Activated T-helper 1 cell treated with anti-CD3 and anti-CD28 coated beads, Interleukin-12 subunit alpha, Interleukin-12 subunit beta, Interleukin-2, Interleukin-4 antibody, amounts not matched to agents 30 ng/mL and 10 ng/mL and 1 ng/mL, durations not matched to agents 14 hours and 24 hours and 36 hours (primary cell): ENCODE measurements at regions not wholly inside any gene's neighbourhood (a gene's known extent, or its start where the extent isn't known, plus 50 kb on each side); places are given as distances from the start of the nearest gene placed in this dataset.

ENCODE experiments used
- DNase-seq: peaks from one replicate; pipeline ENCODE4 v3.0.0; 2021; ENCODE audit warnings: low spot score
- H3K27ac Mint-ChIP-seq: one replicate; pipeline ENCODE4 v1.8.0; 2021; ENCODE audit warnings: mild to moderate bottlenecking, mixed read lengths
- H3K27me3 Mint-ChIP-seq: one replicate; pipeline ENCODE4 v1.8.0; 2022; ENCODE audit warnings: mild to moderate bottlenecking, moderate library complexity, mixed read lengths; ENCODE audit not compliant: insufficient read depth
- H3K36me3 Mint-ChIP-seq: one replicate; pipeline ENCODE4 v1.8.0; 2021; ENCODE audit warnings: low read depth, mixed read lengths
- H3K4me1 Mint-ChIP-seq: one replicate; pipeline ENCODE4 v1.8.0; 2021; ENCODE audit warnings: low read depth, mixed read lengths
- H3K4me3 Mint-ChIP-seq: one replicate; pipeline ENCODE4 v1.8.0; 2021; ENCODE audit warnings: mild to moderate bottlenecking, moderate library complexity, mixed read lengths
- H3K9me3 Mint-ChIP-seq: one replicate; pipeline ENCODE4 v1.8.0; 2021; ENCODE audit warnings: mixed read lengths
- intact Hi-C: fragments of 100-400 bp; cut with micrococcal nuclease; formaldehyde crosslinking; loops from one replicate; pipeline ENCODE4 v1.15.1; 2024

- intact Hi-C loops: no loop called here
- Mint-ChIP-seq H3K27me3 (no peaks in the 10 kb centered on the region), H3K9me3 (no peaks in the 10 kb centered on the region), H3K36me3 (no peaks in the 10 kb centered on the region), H3K27ac (no peak overlapping the region), H3K4me1 (no peaks in the 10 kb centered on the region), H3K4me3 (no peak overlapping the region)
- DNase-seq: no peak
These were observed 387.7 kb downstream of the FAT4 start for GRCh38 chr4:125702406-125702805.

GRCh38 chr4:125703443-125703842 lies 388.7 kb downstream of the FAT4 start:
- Mint-ChIP-seq H3K27me3 (no peaks in the 10 kb centered on the region), H3K4me3 (no peak overlapping the region), H3K4me1 (no peaks in the 10 kb centered on the region), H3K9me3 (no peaks in the 10 kb centered on the region), H3K36me3 (no peaks in the 10 kb centered on the region), H3K27ac (no peak overlapping the region)
- DNase-seq: no peak
- intact Hi-C loops: no loop called here

GRCh38 chr4:125704726-125705125 lies 390.0 kb downstream of the FAT4 start:
- intact Hi-C loops: no loop called here
- Mint-ChIP-seq H3K27ac (no peak overlapping the region), H3K27me3 (no peaks in the 10 kb centered on the region), H3K4me1 (no peaks in the 10 kb centered on the region), H3K4me3 (no peak overlapping the region), H3K36me3 (no peaks in the 10 kb centered on the region), H3K9me3 (no peaks in the 10 kb centered on the region)
- no peak for DNase-seq

GRCh38 chr4:125705681-125706080 lies 390.9 kb downstream of the FAT4 start:
- Mint-ChIP-seq H3K27ac (no peak overlapping the region), H3K36me3 (no peaks in the 10 kb centered on the region), H3K4me1 (no peaks in the 10 kb centered on the region), H3K4me3 (no peak overlapping the region), H3K27me3 (no peaks in the 10 kb centered on the region), H3K9me3 (no peaks in the 10 kb centered on the region)
- intact Hi-C loops: no loop called here
- DNase-seq: no peak

GRCh38 chr4:125707397-125707796 lies 392.6 kb downstream of the FAT4 start:
- H3K27me3 Mint-ChIP-seq: no peaks in the 10 kb centered on the region
- intact Hi-C loops: no loop called here
- no peak for DNase-seq
- no peaks in the 10 kb centered on the region for H3K36me3 Mint-ChIP-seq
- H3K9me3 Mint-ChIP-seq: no peaks in the 10 kb centered on the region
- no peak overlapping the region for H3K27ac Mint-ChIP-seq
- H3K4me1 Mint-ChIP-seq: no peaks in the 10 kb centered on the region
- H3K4me3 Mint-ChIP-seq: no peak overlapping the region

GRCh38 chr4:125710766-125711165 lies 396.0 kb downstream of the FAT4 start:
- Mint-ChIP-seq H3K27me3 (no peaks in the 10 kb centered on the region), H3K9me3 (no peaks in the 10 kb centered on the region), H3K36me3 (no peaks in the 10 kb centered on the region), H3K4me1 (no peaks in the 10 kb centered on the region), H3K27ac (no peak overlapping the region), H3K4me3 (no peak overlapping the region)
- no peak for DNase-seq
- intact Hi-C loops: no loop called here

- intact Hi-C loops: no loop called here
- no peaks in the 10 kb centered on the region for H3K27me3 Mint-ChIP-seq
These were observed 399.3 kb downstream of the FAT4 start for GRCh38 chr4:125714049-125714448.

GRCh38 chr4:125714845-125715244 lies 400.1 kb downstream of the FAT4 start:
- intact Hi-C loops: no loop called here
- H3K9me3 Mint-ChIP-seq: no peaks in the 10 kb centered on the region
- no peak overlapping the region for H3K27ac Mint-ChIP-seq
- no peaks in the 10 kb centered on the region for H3K36me3 Mint-ChIP-seq
- H3K27me3 Mint-ChIP-seq: no peaks in the 10 kb centered on the region
- H3K4me3 Mint-ChIP-seq: no peak overlapping the region
- no peak for DNase-seq
- no peaks in the 10 kb centered on the region for H3K4me1 Mint-ChIP-seq

More at GRCh38 chr4:125714049-125714448, 399.3 kb downstream of the FAT4 start:
- no peak overlapping the region for H3K27ac Mint-ChIP-seq
- H3K4me3 Mint-ChIP-seq: no peak overlapping the region
- H3K36me3 Mint-ChIP-seq: no peaks in the 10 kb centered on the region
- DNase-seq: no peak
- no peaks in the 10 kb centered on the region for H3K9me3 Mint-ChIP-seq
- H3K4me1 Mint-ChIP-seq: no peaks in the 10 kb centered on the region

- DNase-seq: no peak
- Mint-ChIP-seq H3K27me3 (no peaks in the 10 kb centered on the region), H3K27ac (no peak overlapping the region), H3K4me1 (no peaks in the 10 kb centered on the region), H3K9me3 (no peaks in the 10 kb centered on the region), H3K4me3 (no peak overlapping the region), H3K36me3 (no peaks in the 10 kb centered on the region)
- intact Hi-C loops: no loop called here
These were observed 405.2 kb downstream of the FAT4 start for GRCh38 chr4:125719987-125720386.

GRCh38 chr4:125722009-125722408 lies 407.3 kb downstream of the FAT4 start:
- Mint-ChIP-seq H3K9me3 (no peaks in the 10 kb centered on the region), H3K27me3 (no peaks in the 10 kb centered on the region), H3K36me3 (no peaks in the 10 kb centered on the region), H3K4me3 (no peak overlapping the region), H3K27ac (no peak overlapping the region), H3K4me1 (no peaks in the 10 kb centered on the region)
- intact Hi-C loops: no loop called here
- no peak for DNase-seq

- intact Hi-C loops: no loop called here
- H3K27me3 Mint-ChIP-seq: no peaks in the 10 kb centered on the region
- no peak for DNase-seq
- H3K4me3 Mint-ChIP-seq: no peak overlapping the region
- no peaks in the 10 kb centered on the region for H3K4me1 Mint-ChIP-seq
- no peaks in the 10 kb centered on the region for H3K9me3 Mint-ChIP-seq
- H3K27ac Mint-ChIP-seq: no peak overlapping the region
- H3K36me3 Mint-ChIP-seq: no peaks in the 10 kb centered on the region
These were observed 411.3 kb downstream of the FAT4 start for GRCh38 chr4:125725957-125726525.

GRCh38 chr4:125727931-125728330 lies 413.2 kb downstream of the FAT4 start:
- Mint-ChIP-seq H3K9me3 (no peaks in the 10 kb centered on the region), H3K4me3 (no peak overlapping the region), H3K27ac (no peak overlapping the region), H3K4me1 (no peaks in the 10 kb centered on the region), H3K27me3 (no peaks in the 10 kb centered on the region), H3K36me3 (no peaks in the 10 kb centered on the region)
- DNase-seq: no peak
- intact Hi-C loops: no loop called here

- H3K27me3 Mint-ChIP-seq: no peaks in the 10 kb centered on the region
- intact Hi-C loops: no loop called here
These were observed 413.8 kb downstream of the FAT4 start for GRCh38 chr4:125728568-125728967.

GRCh38 chr4:125729171-125729570 lies 414.4 kb downstream of the FAT4 start:
- H3K27me3 Mint-ChIP-seq: no peaks in the 10 kb centered on the region
- H3K36me3 Mint-ChIP-seq: no peaks in the 10 kb centered on the region
- DNase-seq: no peak
- intact Hi-C loops: no loop called here
- no peak overlapping the region for H3K4me3 Mint-ChIP-seq
- no peak overlapping the region for H3K27ac Mint-ChIP-seq
- no peaks in the 10 kb centered on the region for H3K9me3 Mint-ChIP-seq
- H3K4me1 Mint-ChIP-seq: no peaks in the 10 kb centered on the region

More at GRCh38 chr4:125728568-125728967, 413.8 kb downstream of the FAT4 start:
- H3K9me3 Mint-ChIP-seq: no peaks in the 10 kb centered on the region
- no peaks in the 10 kb centered on the region for H3K4me1 Mint-ChIP-seq
- no peak for DNase-seq
- no peak overlapping the region for H3K27ac Mint-ChIP-seq
- no peaks in the 10 kb centered on the region for H3K36me3 Mint-ChIP-seq
- H3K4me3 Mint-ChIP-seq: no peak overlapping the region
